ENCODE measurements at regions not wholly inside any gene's neighbourhood (a gene's known extent, or its start where the extent isn't known, plus 50 kb on each side); places are given as distances from the start of the nearest gene placed in this dataset.

GRCh38 chr13:72217142-72217541, 350.1 kb upstream of the DACH1 start:
- TF ChIP-seq REST (IDR thresholded peaks at IDR 0.05; ENCODE audit: low read depth, low read length) (no peak), POLR2AphosphoS5 (IDR thresholded peaks at IDR 0.05; ENCODE audit: low read length) (no peak), SP1 (IDR thresholded peaks at IDR 0.05; ENCODE audit: low read depth, low read length) (no peak), RFX5 (IDR thresholded peaks at IDR 0.05; ENCODE audit: low read depth, low read length) (no peak), POLR2A (IDR thresholded peaks at IDR 0.05; ENCODE audit: low read depth, low read length) (no peak), EP300 (IDR thresholded peaks at IDR 0.05; ENCODE audit: borderline replicate concordance in 1 of 2, control insufficient read depth in 1 of 2, low read depth in 2 of 2, low read length in 2 of 2) (no peak), USF2 (IDR thresholded peaks at IDR 0.05; ENCODE audit: borderline replicate concordance, low read depth, low read length) (no peak), TARDBP (IDR thresholded peaks at IDR 0.05; ENCODE audit: borderline replicate concordance) (no peak), GABPA (IDR thresholded peaks at IDR 0.05; ENCODE audit: low read depth) (no peak), RAD21 (IDR thresholded peaks at IDR 0.05; ENCODE audit: insufficient read depth, low read depth, low read length) (no peak)
- TF ChIP-seq, protein P1, sequence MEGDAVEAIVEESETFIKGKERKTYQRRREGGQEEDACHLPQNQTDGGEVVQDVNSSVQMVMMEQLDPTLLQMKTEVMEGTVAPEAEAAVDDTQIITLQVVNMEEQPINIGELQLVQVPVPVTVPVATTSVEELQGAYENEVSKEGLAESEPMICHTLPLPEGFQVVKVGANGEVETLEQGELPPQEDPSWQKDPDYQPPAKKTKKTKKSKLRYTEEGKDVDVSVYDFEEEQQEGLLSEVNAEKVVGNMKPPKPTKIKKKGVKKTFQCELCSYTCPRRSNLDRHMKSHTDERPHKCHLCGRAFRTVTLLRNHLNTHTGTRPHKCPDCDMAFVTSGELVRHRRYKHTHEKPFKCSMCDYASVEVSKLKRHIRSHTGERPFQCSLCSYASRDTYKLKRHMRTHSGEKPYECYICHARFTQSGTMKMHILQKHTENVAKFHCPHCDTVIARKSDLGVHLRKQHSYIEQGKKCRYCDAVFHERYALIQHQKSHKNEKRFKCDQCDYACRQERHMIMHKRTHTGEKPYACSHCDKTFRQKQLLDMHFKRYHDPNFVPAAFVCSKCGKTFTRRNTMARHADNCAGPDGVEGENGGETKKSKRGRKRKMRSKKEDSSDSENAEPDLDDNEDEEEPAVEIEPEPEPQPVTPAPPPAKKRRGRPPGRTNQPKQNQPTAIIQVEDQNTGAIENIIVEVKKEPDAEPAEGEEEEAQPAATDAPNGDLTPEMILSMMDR (IDR thresholded peaks at IDR 0.05 in 2 of 3, conservative IDR thresholded peaks at IDR 0.05 in 1 of 3; ENCODE audit: control insufficient read depth in 2 of 3, extremely low read depth in 1 of 3, insufficient read depth in 1 of 3, low read depth in 3 of 3, low read length in 3 of 3): no peak
- TF ChIP-seq, protein P2, sequence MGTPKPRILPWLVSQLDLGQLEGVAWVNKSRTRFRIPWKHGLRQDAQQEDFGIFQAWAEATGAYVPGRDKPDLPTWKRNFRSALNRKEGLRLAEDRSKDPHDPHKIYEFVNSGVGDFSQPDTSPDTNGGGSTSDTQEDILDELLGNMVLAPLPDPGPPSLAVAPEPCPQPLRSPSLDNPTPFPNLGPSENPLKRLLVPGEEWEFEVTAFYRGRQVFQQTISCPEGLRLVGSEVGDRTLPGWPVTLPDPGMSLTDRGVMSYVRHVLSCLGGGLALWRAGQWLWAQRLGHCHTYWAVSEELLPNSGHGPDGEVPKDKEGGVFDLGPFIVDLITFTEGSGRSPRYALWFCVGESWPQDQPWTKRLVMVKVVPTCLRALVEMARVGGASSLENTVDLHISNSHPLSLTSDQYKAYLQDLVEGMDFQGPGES (IDR thresholded peaks at IDR 0.05): no peak
- TF ChIP-seq, protein P3, sequence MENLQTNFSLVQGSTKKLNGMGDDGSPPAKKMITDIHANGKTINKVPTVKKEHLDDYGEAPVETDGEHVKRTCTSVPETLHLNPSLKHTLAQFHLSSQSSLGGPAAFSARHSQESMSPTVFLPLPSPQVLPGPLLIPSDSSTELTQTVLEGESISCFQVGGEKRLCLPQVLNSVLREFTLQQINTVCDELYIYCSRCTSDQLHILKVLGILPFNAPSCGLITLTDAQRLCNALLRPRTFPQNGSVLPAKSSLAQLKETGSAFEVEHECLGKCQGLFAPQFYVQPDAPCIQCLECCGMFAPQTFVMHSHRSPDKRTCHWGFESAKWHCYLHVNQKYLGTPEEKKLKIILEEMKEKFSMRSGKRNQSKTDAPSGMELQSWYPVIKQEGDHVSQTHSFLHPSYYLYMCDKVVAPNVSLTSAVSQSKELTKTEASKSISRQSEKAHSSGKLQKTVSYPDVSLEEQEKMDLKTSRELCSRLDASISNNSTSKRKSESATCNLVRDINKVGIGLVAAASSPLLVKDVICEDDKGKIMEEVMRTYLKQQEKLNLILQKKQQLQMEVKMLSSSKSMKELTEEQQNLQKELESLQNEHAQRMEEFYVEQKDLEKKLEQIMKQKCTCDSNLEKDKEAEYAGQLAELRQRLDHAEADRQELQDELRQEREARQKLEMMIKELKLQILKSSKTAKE (IDR thresholded peaks at IDR 0.05; ENCODE audit: low read depth, poor library complexity, severe bottlenecking): no peak
